HUES6 (cell line): ENCODE measurements at regions not wholly inside any gene's neighbourhood (a gene's known extent, or its start where the extent isn't known, plus 50 kb on each side); places are given as distances from the start of the nearest gene placed in this dataset.
A peak's percentile ranks its signal among the peaks of the same experiment; 100 is the strongest.

ENCODE experiments used
- H3K27ac ChIP-seq: 2 replicates; pipeline ENCODE4 v1.7.0; 2013; ENCODE audit warnings: low read depth, mild to moderate bottlenecking, low read length, inconsistent platforms
- H3K27me3 ChIP-seq: 2 replicates; pipeline ENCODE4 v1.6.1; 2013; ENCODE audit warnings: low read length; ENCODE audit not compliant: control insufficient read depth, insufficient read depth
- H3K36me3 ChIP-seq: 2 replicates; pipeline ENCODE4 v1.6.1; 2013; ENCODE audit warnings: low read length; ENCODE audit not compliant: control insufficient read depth, insufficient read depth
- H3K4me1 ChIP-seq: 2 replicates; pipeline ENCODE4 v1.6.1; 2013; ENCODE audit warnings: low read length; ENCODE audit not compliant: control insufficient read depth, insufficient read depth
- H3K4me3 ChIP-seq: 2 replicates; pipeline ENCODE4 v1.5.1; 2013; ENCODE audit warnings: low read depth, low read length
- H3K9ac ChIP-seq: one replicate; pipeline ENCODE4 v1.6.1; 2013; ENCODE audit warnings: mild to moderate bottlenecking, low read length
- H3K9me3 ChIP-seq: 2 replicates; pipeline ENCODE4 v1.6.1; 2013; ENCODE audit warnings: low read depth, low read length; ENCODE audit not compliant: control insufficient read depth, insufficient read depth

DNA sequence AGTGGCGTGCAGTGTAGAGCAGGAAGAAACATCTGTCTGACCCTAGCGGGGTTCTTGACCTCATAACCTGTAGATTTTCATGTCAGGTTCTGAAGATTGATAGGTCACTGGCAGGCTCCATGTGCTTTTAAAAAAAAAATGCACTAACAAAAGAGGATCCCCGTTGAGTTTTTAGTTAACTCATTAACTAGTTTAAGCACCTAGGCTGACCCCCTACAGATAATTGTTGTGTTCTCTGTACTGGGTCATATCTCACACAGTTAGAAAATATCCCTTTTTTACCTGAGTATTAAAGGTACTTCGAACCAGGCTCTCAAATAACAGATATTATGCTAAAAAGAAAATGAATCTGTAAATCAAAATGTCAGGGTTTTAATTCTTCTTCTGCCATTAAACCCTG is 676.6 kb downstream of the CDH11 start:
- Histone ChIP-seq H3K27me3 (no peaks in the 10 kb centered on the region), H3K4me3 (no peak overlapping the region), H3K9ac (no peak overlapping the region), H3K36me3 (no peaks in the 10 kb centered on the region), H3K9me3 (no peaks in the 10 kb centered on the region), H3K27ac (no peak overlapping the region), H3K4me1 (peaks cover 25% of the 10 kb centered on the region)

DNA sequence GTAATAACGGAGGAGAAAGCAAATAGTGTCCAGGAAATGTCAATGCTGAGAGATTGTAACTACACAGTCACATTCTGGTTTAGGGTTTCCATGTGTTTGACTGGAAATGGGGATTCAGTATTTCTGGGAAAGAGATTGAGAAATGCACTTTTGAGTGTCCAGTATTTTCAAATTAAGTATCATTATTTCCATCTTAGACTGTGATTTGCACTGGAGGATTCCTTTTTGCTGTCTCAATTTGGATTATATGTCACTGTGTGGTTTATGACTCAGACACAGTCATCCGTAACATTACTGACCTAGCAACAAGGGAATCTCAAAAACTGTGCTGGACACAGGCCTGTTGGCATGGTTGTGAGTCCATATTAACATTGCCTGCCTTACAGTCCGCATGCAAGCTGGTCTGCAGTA is 681.4 kb downstream of the CDH11 start:
- Histone ChIP-seq H3K36me3 (no peaks in the 10 kb centered on the region), H3K4me3 (no peak overlapping the region), H3K9ac (no peak overlapping the region), H3K4me1 (peaks cover 16% of the 10 kb centered on the region), H3K27me3 (no peaks in the 10 kb centered on the region), H3K27ac (no peak overlapping the region), H3K9me3 (no peaks in the 10 kb centered on the region)

- Histone ChIP-seq H3K4me3 (no peak overlapping the region), H3K27ac (no peak overlapping the region), H3K27me3 (no peaks in the 10 kb centered on the region), H3K9me3 (no peaks in the 10 kb centered on the region), H3K36me3 (no peaks in the 10 kb centered on the region), H3K4me1 (peaks cover 11% of the 10 kb centered on the region), H3K9ac (no peak overlapping the region)
Observed at GRCh38 chr16:64440005-64440404, 681.9 kb downstream of the CDH11 start.

DNA sequence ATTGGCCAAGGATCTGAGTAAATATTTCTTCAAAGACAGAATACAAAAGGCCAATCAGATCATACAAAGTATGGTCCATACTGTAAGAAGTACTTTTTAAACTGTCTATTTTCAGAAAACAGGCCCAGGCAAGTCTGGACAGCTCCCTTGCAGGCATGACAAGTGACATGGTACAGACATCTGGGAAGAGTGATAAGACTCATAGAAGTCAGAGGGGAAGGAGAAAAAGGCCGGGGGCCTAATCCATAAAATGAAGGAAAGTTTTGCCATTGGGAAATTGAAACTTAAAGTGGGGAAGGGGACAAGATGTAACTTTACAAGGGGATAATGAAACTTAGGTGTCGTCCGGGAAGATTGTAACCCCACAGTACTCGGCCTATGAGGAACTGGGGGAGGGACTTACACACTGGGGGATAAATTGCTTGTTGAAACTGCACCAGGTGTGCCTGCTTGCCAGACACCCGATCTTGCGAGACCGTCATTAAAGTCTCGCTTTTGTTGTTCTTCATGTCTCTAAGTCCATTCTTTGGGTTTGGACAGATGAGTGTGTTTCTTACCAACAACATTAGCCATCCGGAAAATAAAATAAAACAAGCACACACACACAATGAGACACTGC is 684.0 kb downstream of the CDH11 start:
- Histone ChIP-seq H3K9me3 (no peaks in the 10 kb centered on the region), H3K27ac (0 out of 2 replicates have a peak overlapping the region, but pooled peaks have one; percentile 36), H3K36me3 (no peaks in the 10 kb centered on the region), H3K27me3 (no peaks in the 10 kb centered on the region), H3K9ac (no peak overlapping the region), H3K4me1 (peaks cover 5% of the 10 kb centered on the region; the same call in 1 of the 2 replicates), H3K4me3 (no peak overlapping the region)

GRCh38 chr16:64434526-64435069 is 687.3 kb downstream of the CDH11 start:
- peaks cover 3% of the 10 kb centered on the region; the same call in 1 of the 2 replicates for H3K9me3 ChIP-seq
- H3K36me3 ChIP-seq, result no peaks in the 10 kb centered on the region
- H3K4me1 ChIP-seq, result peaks cover 5% of the 10 kb centered on the region; the same call in 1 of the 2 replicates
- no peaks in the 10 kb centered on the region for H3K27me3 ChIP-seq
- no peak overlapping the region for H3K9ac ChIP-seq
- no peak overlapping the region for H3K27ac ChIP-seq
- H3K4me3 ChIP-seq, result no peak overlapping the region

DNA sequence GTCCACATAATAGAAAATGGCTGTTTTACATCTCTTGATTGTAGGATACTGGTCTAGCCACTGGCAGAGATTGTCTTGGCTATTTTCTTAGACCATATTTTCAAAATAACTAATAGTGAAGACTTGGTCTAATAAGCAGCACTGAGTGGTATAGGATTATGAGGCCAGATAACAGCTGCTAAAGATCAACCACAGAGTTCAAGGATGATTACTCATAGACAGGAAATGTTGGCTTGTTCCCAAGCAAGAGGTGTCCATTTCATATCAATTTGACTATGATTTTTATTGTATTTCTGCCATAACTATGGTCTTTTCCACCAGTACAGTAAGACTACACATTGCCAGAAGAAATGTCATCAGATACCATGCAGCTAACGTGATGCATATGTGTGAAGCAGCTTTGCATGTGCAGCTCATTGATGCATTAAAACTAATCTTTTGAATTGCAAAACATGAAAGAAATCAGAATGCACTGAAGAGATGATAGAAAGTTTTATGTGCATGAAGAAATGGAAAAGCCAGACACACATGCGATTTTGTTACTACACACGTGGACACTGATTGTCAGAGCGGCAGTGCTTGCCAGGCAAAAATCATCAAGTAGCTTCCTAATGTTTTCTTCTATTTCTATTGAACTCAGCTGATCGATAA is 693.3 kb downstream of the CDH11 start:
- Histone ChIP-seq H3K4me1 (no peaks in the 10 kb centered on the region), H3K36me3 (no peaks in the 10 kb centered on the region), H3K9ac (no peak overlapping the region), H3K27me3 (no peaks in the 10 kb centered on the region), H3K9me3 (peaks cover 3% of the 10 kb centered on the region; the same call in 1 of the 2 replicates), H3K4me3 (no peak overlapping the region), H3K27ac (no peak overlapping the region)

GRCh38 chr16:64426131-64426666 is 695.7 kb downstream of the CDH11 start:
- Histone ChIP-seq H3K27me3 (no peaks in the 10 kb centered on the region), H3K9me3 (no peaks in the 10 kb centered on the region), H3K4me3 (no peak overlapping the region), H3K9ac (no peak overlapping the region), H3K36me3 (no peaks in the 10 kb centered on the region), H3K4me1 (no peaks in the 10 kb centered on the region), H3K27ac (no peak overlapping the region)

DNA sequence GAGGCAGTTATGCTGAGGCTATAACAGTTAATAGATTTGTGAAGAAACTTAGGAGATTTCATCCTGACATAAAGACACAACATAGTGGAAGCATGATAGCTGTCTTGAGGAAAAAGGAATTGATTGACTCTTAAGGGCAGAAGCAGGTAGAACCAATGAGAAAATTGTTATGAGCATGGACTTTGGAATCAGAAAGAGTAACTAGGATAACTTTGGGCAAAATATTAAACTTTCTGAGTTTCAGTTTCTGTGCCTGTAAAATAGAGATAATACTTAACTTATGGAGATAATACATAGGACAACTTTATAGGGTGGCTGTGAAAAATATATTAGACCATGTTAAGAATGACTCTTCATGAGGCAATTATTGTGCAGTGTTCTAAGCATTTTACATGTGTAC is 696.5 kb downstream of the CDH11 start:
- no peak overlapping the region for H3K27ac ChIP-seq
- no peaks in the 10 kb centered on the region for H3K4me1 ChIP-seq
- H3K27me3 ChIP-seq, result no peaks in the 10 kb centered on the region
- no peaks in the 10 kb centered on the region for H3K9me3 ChIP-seq
- no peak overlapping the region for H3K9ac ChIP-seq
- no peaks in the 10 kb centered on the region for H3K36me3 ChIP-seq
- H3K4me3 ChIP-seq, result no peak overlapping the region

DNA sequence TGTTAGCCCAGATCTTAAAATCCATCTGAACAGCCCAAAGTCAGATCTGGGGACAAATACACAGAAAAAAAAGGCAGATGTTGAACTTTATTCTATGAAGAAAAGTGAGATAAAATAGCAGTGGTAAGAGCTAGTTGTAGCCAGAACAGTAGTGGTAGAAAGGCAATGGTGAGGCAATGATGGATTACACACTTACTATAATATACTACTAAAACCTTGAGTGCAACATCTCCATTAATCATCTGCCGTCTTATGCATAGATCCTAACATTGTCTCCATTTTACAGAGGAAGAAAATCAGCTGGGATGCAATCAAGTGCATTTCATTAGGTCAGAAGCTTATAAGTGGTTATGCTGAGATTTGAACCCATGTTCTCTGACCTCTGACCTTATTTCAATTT is 699.6 kb downstream of the CDH11 start:
- H3K9ac ChIP-seq, result no peak overlapping the region
- no peak overlapping the region for H3K4me3 ChIP-seq
- H3K27me3 ChIP-seq, result no peaks in the 10 kb centered on the region
- H3K36me3 ChIP-seq, result no peaks in the 10 kb centered on the region
- H3K9me3 ChIP-seq, result no peaks in the 10 kb centered on the region
- no peak overlapping the region for H3K27ac ChIP-seq
- no peaks in the 10 kb centered on the region for H3K4me1 ChIP-seq

DNA sequence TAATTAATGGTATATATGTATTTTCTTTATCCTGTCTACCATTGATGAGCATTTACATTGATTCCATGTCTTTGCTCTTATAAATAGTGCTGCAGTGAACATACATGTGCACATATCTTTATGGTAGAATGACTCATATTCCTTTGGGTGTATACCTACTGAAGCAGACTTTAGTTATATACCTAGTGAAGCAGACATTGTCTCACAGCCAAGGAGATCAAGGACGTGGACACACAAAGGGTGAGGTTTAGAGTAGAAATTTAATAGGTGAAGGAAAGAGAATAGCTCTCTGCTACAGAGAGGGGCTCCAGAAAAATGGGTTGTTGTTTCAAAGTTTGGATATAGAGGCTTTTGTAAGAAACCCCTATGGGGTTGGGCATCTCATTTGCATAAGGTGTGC is 700.3 kb downstream of the CDH11 start:
- Histone ChIP-seq H3K4me3 (no peak overlapping the region), H3K27ac (no peak overlapping the region), H3K36me3 (no peaks in the 10 kb centered on the region), H3K27me3 (no peaks in the 10 kb centered on the region), H3K9ac (no peak overlapping the region), H3K9me3 (no peaks in the 10 kb centered on the region), H3K4me1 (no peaks in the 10 kb centered on the region)

DNA sequence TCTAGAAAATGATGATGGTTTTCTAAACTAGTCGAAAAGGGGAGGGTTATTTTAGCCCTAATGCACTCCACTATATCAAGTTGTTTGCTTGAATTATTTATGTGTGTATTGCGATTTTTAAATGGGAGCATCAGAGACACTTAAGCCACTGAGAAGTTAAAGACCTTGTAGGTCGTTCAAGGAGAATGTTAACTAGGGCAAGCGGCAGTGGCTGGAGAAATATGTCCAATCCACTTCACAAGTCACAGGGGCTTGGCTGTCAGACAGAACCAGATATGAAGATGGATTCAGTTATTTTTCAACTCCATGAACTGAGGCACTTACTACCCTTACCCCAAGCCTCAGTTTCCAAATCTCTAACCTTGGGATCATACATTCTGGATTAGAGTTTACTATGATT is 702.0 kb downstream of the CDH11 start:
- no peaks in the 10 kb centered on the region for H3K4me1 ChIP-seq
- no peaks in the 10 kb centered on the region for H3K9me3 ChIP-seq
- no peak overlapping the region for H3K4me3 ChIP-seq
- H3K36me3 ChIP-seq, result no peaks in the 10 kb centered on the region
- H3K9ac ChIP-seq, result no peak overlapping the region
- H3K27ac ChIP-seq, result no peak overlapping the region
- H3K27me3 ChIP-seq, result no peaks in the 10 kb centered on the region
